ENCODE measurements at regions not wholly inside any gene's neighbourhood (a gene's known extent, or its start where the extent isn't known, plus 50 kb on each side); places are given as distances from the start of the nearest gene placed in this dataset.

- H3K4me1 ChIP-seq (ENCODE audit: control insufficient read depth, insufficient read depth, low read length), result no peaks in the 10 kb centered on the region
- intact Hi-C loops (cut with micrococcal nuclease; ENCODE audit: unreplicated experiment) (no loop called here), in situ Hi-C loops (cut with MboI) (no loop called here)
- peaks cover 1 to 5% of the 10 kb centered on the region in 2 experiments; a peak in 3 of 4 replicates for H3K27me3 ChIP-seq (replicated peaks in 1 of 2; ENCODE audit: control insufficient read depth in 2 of 2, insufficient read depth in 2 of 2, low read length in 1 of 2)
- ChIA-PET RAD21 (ENCODE audit: unreplicated experiment) (interaction anchor here (0.9 to 1.2 kb wide), 2 partner anchors 9 to 13 kb away, joined by 3 to 4 read pairs; no protein-coding TSS in a partner anchor), POLR2A (no interaction called here), SMC1A (ENCODE audit: uncharacterized antibody, unreplicated experiment) (interaction anchor here (1.1 to 1.3 kb wide), 2 partner anchors 9 to 44 kb away, joined by 3 to 4 read pairs; no protein-coding TSS in a partner anchor), CTCF (interaction anchor here (1.3 kb wide), 1 partner anchor 10 kb away, joined by 3 read pairs; no protein-coding TSS in a partner anchor)
- no peak overlapping the region for H3K27ac ChIP-seq (ENCODE audit: control insufficient read depth, insufficient read depth)
- H4K20me1 ChIP-seq (ENCODE audit: control insufficient read depth, insufficient read depth), result no peaks in the 10 kb centered on the region
- no peak for FAIRE-seq
- DNase-seq (ENCODE audit: low read depth, low spot score), result no peak
- H3K9me3 ChIP-seq (replicated peaks; ENCODE audit: control insufficient read depth, insufficient read depth, low read length), result no peaks in the 10 kb centered on the region; the same call in 2 of the 3 replicates
- H2AFZ ChIP-seq (ENCODE audit: control insufficient read depth, low read depth, low read length), result no peak overlapping the region
- H3K79me2 ChIP-seq (ENCODE audit: control insufficient read depth, insufficient read depth, low read length), result no peaks in the 10 kb centered on the region
- TF ChIP-seq SUZ12 (IDR thresholded peaks at IDR 0.05; ENCODE audit: unreplicated experiment), result no peak
- TF ChIP-seq SREBF2 (IDR thresholded peaks at IDR 0.05; ENCODE audit: low read length), result no peak
- no peak for TF ChIP-seq HDAC2 (IDR thresholded peaks at IDR 0.05)
- H3K4me3 ChIP-seq, result no peak overlapping the region
- ATAC-seq, result no peak
- WGBS (ENCODE audit: insufficient coverage, insufficient replicate concordance, low lambda C conversion rate, missing lambda C conversion rate), result 41% methylated on average over 3 of the region's 3 CpGs
- H3K9ac ChIP-seq (ENCODE audit: control insufficient read depth, insufficient read depth, low read length), result no peak overlapping the region
- BruUV-seq (replicated peaks), result no TSS peak
- no peaks in the 10 kb centered on the region for H3K36me3 ChIP-seq (ENCODE audit: control insufficient read depth in 2 of 2, insufficient read depth in 2 of 2, low read length in 1 of 2)
- H3K4me2 ChIP-seq (ENCODE audit: control insufficient read depth, insufficient read depth), result no peak overlapping the region
These were observed 191.8 kb upstream of the NTM start for GRCh38 chr11:131178596-131178995.

- no peak overlapping the region for H3K4me2 ChIP-seq (ENCODE audit: control insufficient read depth, insufficient read depth)
- peaks cover 1 to 5% of the 10 kb centered on the region in 2 experiments; a peak in 3 of 4 replicates for H3K27me3 ChIP-seq (replicated peaks in 1 of 2; ENCODE audit: control insufficient read depth in 2 of 2, insufficient read depth in 2 of 2, low read length in 1 of 2)
- ChIA-PET SMC1A (ENCODE audit: uncharacterized antibody, unreplicated experiment) (no interaction called here), POLR2A (no interaction called here), RAD21 (ENCODE audit: unreplicated experiment) (no interaction called here), CTCF (no interaction called here)
- H3K27ac ChIP-seq (ENCODE audit: control insufficient read depth, insufficient read depth), result no peak overlapping the region
- intact Hi-C loops (cut with micrococcal nuclease; ENCODE audit: unreplicated experiment) (no loop called here), in situ Hi-C loops (cut with MboI) (no loop called here)
- H3K9me3 ChIP-seq (replicated peaks; ENCODE audit: control insufficient read depth, insufficient read depth, low read length), result no peaks in the 10 kb centered on the region; the same call in 2 of the 3 replicates
- no peaks in the 10 kb centered on the region for H3K36me3 ChIP-seq (ENCODE audit: control insufficient read depth in 2 of 2, insufficient read depth in 2 of 2, low read length in 1 of 2)
- ATAC-seq, result no peak
- no peaks in the 10 kb centered on the region for H4K20me1 ChIP-seq (ENCODE audit: control insufficient read depth, insufficient read depth)
- DNase-seq (ENCODE audit: low read depth, low spot score), result no peak
- FAIRE-seq, result no peak
- no peaks in the 10 kb centered on the region for H3K4me1 ChIP-seq (ENCODE audit: control insufficient read depth, insufficient read depth, low read length)
- H3K9ac ChIP-seq (ENCODE audit: control insufficient read depth, insufficient read depth, low read length), result no peak overlapping the region
- 0% methylated on average over 4 of the region's 4 CpGs for WGBS (ENCODE audit: insufficient coverage, insufficient replicate concordance, low lambda C conversion rate, missing lambda C conversion rate)
- H3K4me3 ChIP-seq, result no peak overlapping the region
- H2AFZ ChIP-seq (ENCODE audit: control insufficient read depth, low read depth, low read length), result no peak overlapping the region
- no peaks in the 10 kb centered on the region for H3K79me2 ChIP-seq (ENCODE audit: control insufficient read depth, insufficient read depth, low read length)
- no TSS peak for BruUV-seq (replicated peaks)
- no peak for TF ChIP-seq POLR2AphosphoS2 (IDR thresholded peaks at IDR 0.05; ENCODE audit: low read depth, low read length)
- TF ChIP-seq TBL1XR1 (IDR thresholded peaks at IDR 0.05; ENCODE audit: low read depth, low read length), result no peak
- TF ChIP-seq SREBF1 (IDR thresholded peaks at IDR 0.05; ENCODE audit: low read length), result no peak
- TF ChIP-seq HCFC1 (IDR thresholded peaks at IDR 0.05; ENCODE audit: low read length), result no peak
- no peak for TF ChIP-seq ZBTB33 (IDR thresholded peaks at IDR 0.05)
- no peak for TF ChIP-seq POU2F2 (IDR thresholded peaks at IDR 0.05; ENCODE audit: borderline replicate concordance, low read depth, low read length)
- TF ChIP-seq FOXK2 (IDR thresholded peaks at IDR 0.05), result no peak
- TF ChIP-seq YBX1 (IDR thresholded peaks at IDR 0.05), result no peak
- no peak for TF ChIP-seq EGR1 (IDR thresholded peaks at IDR 0.05; ENCODE audit: borderline replicate concordance in 1 of 2, low read depth in 2 of 2, low read length in 2 of 2)
- TF ChIP-seq ZSCAN29 (IDR thresholded peaks at IDR 0.05), result no peak
- no peak for TF ChIP-seq MAX (IDR thresholded peaks at IDR 0.05; ENCODE audit: low read depth, low read length)
- TF ChIP-seq CHD1 (IDR thresholded peaks at IDR 0.05; ENCODE audit: low read depth, low read length), result no peak
- TF ChIP-seq LARP7 (IDR thresholded peaks at IDR 0.05), result no peak
These were observed 190.6 kb upstream of the NTM start for GRCh38 chr11:131179836-131180235.

All from GM12878 (cell line).